Esophagus squamous epithelium (tissue), 5 donors: ENCODE measurements at regions not wholly inside any gene's neighbourhood (a gene's known extent, or its start where the extent isn't known, plus 50 kb on each side); places are given as distances from the start of the nearest gene placed in this dataset.

Source experiments
- DNase-seq: peaks from one replicate; lab custom pipeline; 2025; lab: John Stamatoyannopoulos, UW
- H3K27ac ChIP-seq, 4 donors: fragments of 200-600 bp; sonication (generic); one replicate each; pipeline ENCODE4 v1.5.1; 2016 to 2019; ENCODE audit warnings: mild to moderate bottlenecking in 1 of 4
- H3K27me3 ChIP-seq, 4 donors: fragments of 200-600 bp; sonication (generic); 1 replicate in 3 of 4; 2 replicates in 1 of 4; pipeline versions ENCODE4 v1.5.1 to v1.6.0; 2017 to 2021; ENCODE audit warnings: antibody characterized with exemption in 1 of 4
- H3K36me3 ChIP-seq, 3 donors: fragments of 200-600 bp; sonication (generic); one replicate each; pipeline ENCODE4 v1.5.1; 2016 to 2019
- H3K4me1 ChIP-seq, 3 donors: fragments of 200-600 bp; sonication (generic); one replicate each; pipeline ENCODE4 v1.5.1; 2017 to 2019
- H3K4me3 ChIP-seq, 4 donors: fragments of 200-600 bp; sonication (generic); 1 replicate in 3 of 4; 2 replicates in 1 of 4; pipeline ENCODE4 v1.5.1; 2016 to 2019; ENCODE audit warnings: mild to moderate bottlenecking in 2 of 4, moderate library complexity in 1 of 4
- H3K9me3 ChIP-seq, 3 donors: fragments of 200-600 bp; sonication (generic); one replicate each; pipeline ENCODE4 v1.5.1; 2016 to 2019
- POLR2A ChIP-seq, 4 donors: fragments of 450-650 bp; IDR thresholded peaks; one replicate each; pipeline ENCODE4 v1.6.1; 2017; ENCODE audit warnings: antibody characterized with exemption in 4 of 4, mild to moderate bottlenecking in 4 of 4, moderate library complexity in 3 of 4
- WGBS, 2 donors: methylation state at CpG; one replicate each; pipeline ENCODE4 v1.1.5; 2018; 5-methylcytosine and 5-hydroxymethylcytosine counted together
- intact Hi-C: fragments of 100-400 bp; cut with DNase I; formaldehyde crosslinking; loops from one replicate; pipeline ENCODE4 v1.15.0; 2022
- TF ChIP-seq, protein P1 (sequence below), 6 experiments: fragments of 450-650 bp in 4 of 6; fragments of 200-600 bp in 2 of 6; sonication (generic) in 2 of 6; IDR thresholded peaks; one replicate each; pipeline ENCODE4 v1.5.1; 2016 to 2019; ENCODE audit warnings: antibody characterized with exemption in 6 of 6, mild to moderate bottlenecking in 4 of 6, moderate library complexity in 4 of 6
- donor health status: DM: yes; HTN: yes; CAD: no.

DNA sequence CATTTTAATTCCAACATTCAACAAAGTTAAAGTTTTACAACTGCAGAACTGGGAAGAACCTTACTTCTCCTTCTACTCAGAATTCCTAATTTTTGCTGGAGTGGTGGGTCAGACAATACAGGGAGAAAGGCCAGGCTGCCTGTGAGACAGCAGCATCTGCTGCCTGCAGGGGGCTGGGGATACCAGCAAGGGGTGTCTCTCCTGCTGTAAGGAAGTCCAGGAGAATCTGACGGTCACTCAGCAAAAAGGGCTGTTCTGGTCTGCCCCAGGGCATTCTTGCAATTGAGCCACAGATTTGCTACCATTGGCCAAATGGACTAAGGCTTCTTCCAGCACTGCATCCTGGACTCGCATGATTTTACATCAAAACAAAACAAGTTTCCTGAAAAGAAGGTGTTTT is 426.6 kb upstream of the CDH11 start:
- Histone ChIP-seq H3K27me3 (no peaks in the 10 kb centered on the region), H3K4me1 (no peaks in the 10 kb centered on the region), H3K27ac (peak overlapping the region in 1 of 4 donors; percentile 2), H3K9me3 (no peaks in the 10 kb centered on the region), H3K4me3 (no peak overlapping the region), H3K36me3 (no peaks in the 10 kb centered on the region)
- DNase-seq, result no peak
- intact Hi-C loops, result no loop called here
- no peak for TF ChIP-seq POLR2A (IDR thresholded peaks at IDR 0.05)
- TF ChIP-seq, protein P1, sequence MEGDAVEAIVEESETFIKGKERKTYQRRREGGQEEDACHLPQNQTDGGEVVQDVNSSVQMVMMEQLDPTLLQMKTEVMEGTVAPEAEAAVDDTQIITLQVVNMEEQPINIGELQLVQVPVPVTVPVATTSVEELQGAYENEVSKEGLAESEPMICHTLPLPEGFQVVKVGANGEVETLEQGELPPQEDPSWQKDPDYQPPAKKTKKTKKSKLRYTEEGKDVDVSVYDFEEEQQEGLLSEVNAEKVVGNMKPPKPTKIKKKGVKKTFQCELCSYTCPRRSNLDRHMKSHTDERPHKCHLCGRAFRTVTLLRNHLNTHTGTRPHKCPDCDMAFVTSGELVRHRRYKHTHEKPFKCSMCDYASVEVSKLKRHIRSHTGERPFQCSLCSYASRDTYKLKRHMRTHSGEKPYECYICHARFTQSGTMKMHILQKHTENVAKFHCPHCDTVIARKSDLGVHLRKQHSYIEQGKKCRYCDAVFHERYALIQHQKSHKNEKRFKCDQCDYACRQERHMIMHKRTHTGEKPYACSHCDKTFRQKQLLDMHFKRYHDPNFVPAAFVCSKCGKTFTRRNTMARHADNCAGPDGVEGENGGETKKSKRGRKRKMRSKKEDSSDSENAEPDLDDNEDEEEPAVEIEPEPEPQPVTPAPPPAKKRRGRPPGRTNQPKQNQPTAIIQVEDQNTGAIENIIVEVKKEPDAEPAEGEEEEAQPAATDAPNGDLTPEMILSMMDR (IDR thresholded peaks at IDR 0.05), result no peak
- 79 to 89% methylated on average over 2 of the region's 2 CpGs for WGBS, 2 donors

DNA sequence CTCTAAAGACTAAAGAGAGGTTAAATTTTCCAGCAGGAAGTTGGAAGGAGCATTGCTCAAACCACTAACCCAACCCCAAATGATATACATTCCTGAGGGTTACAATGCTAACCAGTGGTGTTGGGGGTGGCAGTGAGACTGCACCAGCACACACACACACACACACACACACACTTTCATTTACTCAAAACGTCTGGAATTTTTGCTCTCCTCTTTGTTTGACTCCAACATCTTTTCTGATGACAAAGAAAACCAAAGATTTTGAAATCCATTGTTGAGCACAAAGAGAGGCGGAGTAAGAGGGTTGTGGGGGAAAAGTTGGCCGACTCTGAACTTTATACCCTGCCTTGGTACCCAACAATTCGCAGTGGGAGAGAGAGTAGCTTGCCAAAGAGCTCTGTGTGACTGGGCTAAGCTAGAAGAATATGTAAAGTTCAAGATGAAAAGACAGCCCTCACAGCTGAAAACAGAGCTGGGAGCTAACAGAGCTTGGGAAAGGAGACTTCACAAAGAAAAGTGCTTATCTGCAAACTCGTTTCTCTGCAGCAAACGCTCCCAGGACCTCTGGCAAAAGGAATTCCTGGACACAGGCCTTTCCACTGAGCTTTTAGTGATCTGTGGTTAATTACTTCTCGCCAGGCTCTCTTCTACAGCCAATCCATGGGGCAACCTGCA is 426.0 kb upstream of the CDH11 start:
- Histone ChIP-seq H3K9me3 (no peaks in the 10 kb centered on the region), H3K4me3 (no peak overlapping the region), H3K27ac (no peak overlapping the region), H3K4me1 (no peaks in the 10 kb centered on the region), H3K36me3 (no peaks in the 10 kb centered on the region), H3K27me3 (no peaks in the 10 kb centered on the region)
- WGBS, 2 donors, result 42 to 44% methylated on average over 7 of the region's 7 CpGs
- no peak for DNase-seq
- intact Hi-C loops, result no loop called here
- TF ChIP-seq, protein P1 (IDR thresholded peaks at IDR 0.05), result no peak
- TF ChIP-seq POLR2A (IDR thresholded peaks at IDR 0.05), result no peak

DNA sequence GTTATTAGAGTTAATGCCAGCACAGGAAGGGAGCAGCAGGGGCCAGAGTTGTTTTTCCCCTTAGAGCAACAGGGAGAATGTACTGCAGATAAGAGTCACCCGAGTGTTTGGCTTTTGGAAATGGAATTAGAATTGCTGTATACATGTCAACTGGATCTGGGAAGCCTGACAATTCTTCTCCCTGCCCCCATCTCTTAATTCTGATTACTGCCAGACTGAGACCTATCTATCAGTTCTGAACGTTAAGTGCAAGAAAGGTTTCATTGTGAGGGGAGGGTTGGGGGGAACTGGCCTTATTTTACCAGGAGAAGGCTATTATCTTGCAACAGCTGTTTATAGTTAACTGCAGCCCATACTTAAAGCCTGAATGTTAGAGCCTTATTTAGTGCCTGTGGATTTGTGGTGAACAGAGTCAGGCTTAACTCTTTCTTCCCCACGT is 424.5 kb upstream of the CDH11 start:
- Histone ChIP-seq H3K9me3 (no peaks in the 10 kb centered on the region), H3K36me3 (no peaks in the 10 kb centered on the region), H3K4me1 (no peaks in the 10 kb centered on the region), H3K4me3 (no peak overlapping the region), H3K27ac (no peak overlapping the region), H3K27me3 (no peaks in the 10 kb centered on the region)
- DNase-seq, result no peak
- WGBS, 2 donors, result 14 to 17% methylated on average over 3 of the region's 3 CpGs
- intact Hi-C loops, result no loop called here
- TF ChIP-seq POLR2A (IDR thresholded peaks at IDR 0.05), result no peak
- TF ChIP-seq, protein P1 (IDR thresholded peaks at IDR 0.05), result no peak

DNA sequence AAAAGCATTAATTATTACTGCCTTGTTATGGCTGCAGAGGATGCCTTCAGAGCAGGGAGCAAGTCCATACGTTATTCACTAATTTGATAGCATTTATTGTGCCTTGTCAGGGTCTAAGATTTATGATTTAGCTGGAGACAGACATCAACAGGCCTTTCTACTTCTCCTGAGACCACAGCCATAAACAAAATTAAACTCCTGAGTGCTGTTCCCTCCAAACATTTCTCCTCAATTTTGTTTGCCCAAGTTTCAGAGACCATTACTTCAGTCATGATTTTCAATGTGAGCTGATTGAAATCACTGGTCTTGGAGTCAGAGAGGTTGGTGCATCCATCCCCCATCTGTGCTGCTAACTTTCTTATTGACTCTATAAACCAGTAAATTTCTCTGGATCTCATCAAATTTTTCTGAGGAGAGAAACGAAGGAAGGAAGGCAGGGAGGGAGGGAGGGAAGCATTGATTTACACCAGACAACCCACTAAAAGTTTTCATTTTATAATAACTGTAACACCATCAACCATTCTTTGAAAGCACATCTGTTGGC is 423.6 kb upstream of the CDH11 start:
- intact Hi-C loops, result no loop called here
- Histone ChIP-seq H3K9me3 (no peaks in the 10 kb centered on the region), H3K4me3 (no peak overlapping the region), H3K27me3 (no peaks in the 10 kb centered on the region), H3K27ac (no peak overlapping the region), H3K4me1 (no peaks in the 10 kb centered on the region), H3K36me3 (no peaks in the 10 kb centered on the region)
- TF ChIP-seq, protein P1 (IDR thresholded peaks at IDR 0.05), result no peak
- TF ChIP-seq POLR2A (IDR thresholded peaks at IDR 0.05), result no peak
- 57 to 58% methylated on average over 2 of the region's 2 CpGs for WGBS, 2 donors
- DNase-seq, result no peak
